ENCODE measurements at regions not wholly inside any gene's neighbourhood (a gene's known extent, or its start where the extent isn't known, plus 50 kb on each side); places are given as distances from the start of the nearest gene placed in this dataset.

DNA sequence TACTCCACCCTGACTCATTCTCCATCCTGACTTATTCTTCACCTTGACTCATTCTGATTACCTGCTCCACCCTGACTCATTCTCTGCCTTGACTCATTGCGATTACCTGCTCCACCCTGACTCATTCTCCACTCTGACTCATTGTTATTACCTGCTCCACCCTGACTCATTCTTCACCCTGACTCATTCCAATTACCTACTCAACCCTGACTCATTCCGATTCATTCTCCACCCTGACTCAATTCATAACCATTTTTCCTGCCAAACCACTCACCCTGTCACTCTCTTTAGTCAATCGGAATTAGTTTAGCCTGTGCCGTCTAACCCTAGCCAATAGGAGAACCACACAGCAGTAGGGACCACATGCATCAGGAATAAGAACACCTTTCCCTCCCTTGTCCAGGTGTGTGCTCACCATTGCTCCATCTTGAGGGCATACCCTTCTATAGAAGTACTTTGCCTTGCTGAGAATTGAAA is 1227.4 kb upstream of the PCDH20 start:
- TF ChIP-seq, protein P1, sequence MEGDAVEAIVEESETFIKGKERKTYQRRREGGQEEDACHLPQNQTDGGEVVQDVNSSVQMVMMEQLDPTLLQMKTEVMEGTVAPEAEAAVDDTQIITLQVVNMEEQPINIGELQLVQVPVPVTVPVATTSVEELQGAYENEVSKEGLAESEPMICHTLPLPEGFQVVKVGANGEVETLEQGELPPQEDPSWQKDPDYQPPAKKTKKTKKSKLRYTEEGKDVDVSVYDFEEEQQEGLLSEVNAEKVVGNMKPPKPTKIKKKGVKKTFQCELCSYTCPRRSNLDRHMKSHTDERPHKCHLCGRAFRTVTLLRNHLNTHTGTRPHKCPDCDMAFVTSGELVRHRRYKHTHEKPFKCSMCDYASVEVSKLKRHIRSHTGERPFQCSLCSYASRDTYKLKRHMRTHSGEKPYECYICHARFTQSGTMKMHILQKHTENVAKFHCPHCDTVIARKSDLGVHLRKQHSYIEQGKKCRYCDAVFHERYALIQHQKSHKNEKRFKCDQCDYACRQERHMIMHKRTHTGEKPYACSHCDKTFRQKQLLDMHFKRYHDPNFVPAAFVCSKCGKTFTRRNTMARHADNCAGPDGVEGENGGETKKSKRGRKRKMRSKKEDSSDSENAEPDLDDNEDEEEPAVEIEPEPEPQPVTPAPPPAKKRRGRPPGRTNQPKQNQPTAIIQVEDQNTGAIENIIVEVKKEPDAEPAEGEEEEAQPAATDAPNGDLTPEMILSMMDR (IDR thresholded peaks at IDR 0.05) = no peak
- TF ChIP-seq ZFX (IDR thresholded peaks at IDR 0.05; ENCODE audit: borderline replicate concordance) = no peak

Data from 22Rv1 (cell line).